ENCODE measurements at regions not wholly inside any gene's neighbourhood (a gene's known extent, or its start where the extent isn't known, plus 50 kb on each side); places are given as distances from the start of the nearest gene placed in this dataset.

GRCh38 chrX:8868070-8868773, 67.0 kb upstream of the FAM9A start:
- no peak for DNase-seq

DNA sequence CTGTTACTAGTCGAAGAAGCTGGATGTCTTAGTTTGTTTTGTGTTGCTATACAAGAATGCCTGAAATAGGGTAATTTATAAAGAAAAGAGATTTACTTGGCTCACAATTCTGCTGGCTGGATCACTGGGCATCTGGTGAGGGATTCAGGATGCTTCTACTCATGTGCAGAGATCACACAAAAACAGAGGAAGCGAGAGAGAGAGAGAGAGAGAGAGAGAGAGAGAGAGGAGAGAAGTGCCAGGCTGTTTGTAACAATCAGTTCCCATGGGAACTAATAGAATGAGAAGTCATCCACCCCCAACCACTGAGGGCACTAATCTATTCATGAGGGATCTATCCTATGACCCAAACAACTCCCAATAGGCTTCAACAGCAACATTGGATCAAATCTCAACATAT, 66.2 kb upstream of the FAM9A start:
- DNase-seq = no peak

- no peak for DNase-seq
Observed at GRCh38 chrX:8864161-8864560, 63.0 kb upstream of the FAM9A start.

- DNase-seq = no peak
Observed at GRCh38 chrX:8861908-8862307, 60.7 kb upstream of the FAM9A start.

DNA sequence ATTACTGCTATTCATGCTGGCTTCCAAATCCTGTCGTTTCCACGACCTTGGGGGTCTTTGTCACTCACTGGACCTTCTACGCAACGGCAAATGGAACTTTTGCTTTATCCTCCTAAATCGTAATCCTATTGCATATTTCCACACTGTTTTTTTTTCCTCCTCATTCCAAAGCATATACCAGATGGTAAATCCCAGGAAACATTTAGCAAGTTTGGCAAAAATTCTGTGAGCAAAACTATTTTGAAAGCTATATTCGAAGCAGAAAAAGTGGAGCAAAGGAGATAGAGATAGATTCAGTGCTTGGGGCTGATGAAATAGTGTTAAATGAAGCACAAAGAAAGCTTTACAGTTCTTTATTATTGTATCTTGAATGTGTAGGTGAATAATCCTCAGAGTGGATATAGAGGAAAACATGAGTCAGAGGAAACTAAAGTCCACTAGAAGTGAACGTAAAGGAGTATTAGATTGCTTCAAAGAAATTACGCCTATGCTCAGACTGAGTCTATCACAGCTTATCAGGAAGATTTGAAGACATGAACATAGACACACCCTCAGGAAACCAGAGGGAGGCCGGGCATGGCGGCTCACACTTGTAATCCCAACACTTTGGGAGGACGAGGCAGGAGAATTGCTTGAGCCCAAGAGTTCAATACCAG, 50.2 kb upstream of the FAM9A start:
- DNase-seq = no peak

Data from activated T-cell treated with anti-CD3 and anti-CD28 coated beads for 4 hours (primary cell).